PC-9 (cell line): ENCODE measurements at regions not wholly inside any gene's neighbourhood (a gene's known extent, or its start where the extent isn't known, plus 50 kb on each side); places are given as distances from the start of the nearest gene placed in this dataset.

Experiments used
- BruUV-seq: library from RNA; stranded (reverse); fragments of 400-500 nt; replicated peaks from 2 replicates; lab custom pipeline; 2021; lab: Mats Ljungman, UMichigan
- CTCF ChIA-PET: fragments of 300-600 bp; sonication (Branson Sonifier 250); formaldehyde crosslinking; loops from one replicate; lab custom pipeline; 2022; ENCODE audit warnings: antibody characterized with exemption; lab: Charles Lee
- POLR2A ChIA-PET: fragments of 300-600 bp; sonication (Branson Sonifier 250); formaldehyde crosslinking; loops from one replicate; lab custom pipeline; 2022; ENCODE audit warnings: antibody characterized with exemption; ENCODE audit not compliant: unreplicated experiment; lab: Charles Lee
- DNase-seq, 2 experiments: peaks; one replicate each; pipeline versions ENCODE4 v3.0.0 to v3.0.0-alpha.2; 2015 to 2022; ENCODE audit warnings: mixed read lengths in 1 of 2
- H2AFZ ChIP-seq: fragments of 200-600 bp; sonication (generic); 2 replicates; pipeline ENCODE4 v1.8.1; 2017; ENCODE audit warnings: antibody characterized with exemption
- H3F3A ChIP-seq: fragments of 200-600 bp; sonication (generic); 2 replicates; pipeline ENCODE4 v1.8.1; 2017; ENCODE audit warnings: antibody characterized with exemption, mild to moderate bottlenecking, low read depth; ENCODE audit not compliant: insufficient read depth
- H3K27ac ChIP-seq: fragments of 200-600 bp; sonication (generic); 2 replicates; pipeline ENCODE4 v1.6.1; 2016; ENCODE audit warnings: mixed run types
- H3K27me3 ChIP-seq: fragments of 200-600 bp; sonication (generic); 2 replicates; pipeline ENCODE4 v1.6.1; 2016; ENCODE audit warnings: low read depth, mixed run types; ENCODE audit not compliant: insufficient read depth
- H3K36me3 ChIP-seq: fragments of 200-600 bp; sonication (generic); 2 replicates; pipeline ENCODE4 v1.6.1; 2016; ENCODE audit warnings: low read depth, mixed run types
- H3K4me1 ChIP-seq: fragments of 200-600 bp; sonication (generic); replicated peaks from 2 replicates; pipeline ENCODE4 v1.6.1; 2016; ENCODE audit warnings: mixed run types; ENCODE audit not compliant: insufficient read depth
- H3K4me2 ChIP-seq: fragments of 200-600 bp; sonication (generic); 2 replicates; pipeline ENCODE4 v1.6.1; 2017; ENCODE audit warnings: mixed run types
- H3K4me3 ChIP-seq: fragments of 200-600 bp; sonication (generic); 2 replicates; pipeline ENCODE4 v1.6.1; 2016; ENCODE audit warnings: mixed run types
- H3K79me2 ChIP-seq: fragments of 200-600 bp; sonication (generic); 2 replicates; pipeline ENCODE4 v1.6.1; 2017; ENCODE audit warnings: low read depth, mixed run types
- H3K9me2 ChIP-seq: fragments of 200-600 bp; sonication (generic); 2 replicates; pipeline ENCODE4 v1.8.1; 2017; ENCODE audit warnings: mild to moderate bottlenecking; ENCODE audit not compliant: insufficient read depth
- H3K9me3 ChIP-seq: fragments of 200-600 bp; sonication (generic); 2 replicates; pipeline ENCODE4 v1.8.1; 2016; ENCODE audit warnings: low read depth; ENCODE audit not compliant: insufficient read depth
- H4K20me1 ChIP-seq: fragments of 200-600 bp; sonication (generic); 2 replicates; pipeline ENCODE4 v1.8.1; 2017; ENCODE audit not compliant: insufficient read depth
- CTCF ChIP-seq: fragments of 200-600 bp; sonication (generic); conservative IDR thresholded peaks from 2 replicates; pipeline ENCODE4 v1.6.1; 2017; ENCODE audit warnings: mixed run types, antibody characterized with exemption, mild to moderate bottlenecking, moderate library complexity
- EZH2 ChIP-seq: fragments of 200-600 bp; sonication (generic); IDR thresholded peaks from 2 replicates; pipeline ENCODE4 v1.8.0; 2017; ENCODE audit warnings: antibody characterized with exemption, low read depth
- intact Hi-C: fragments of 100-400 bp; cut with micrococcal nuclease; formaldehyde crosslinking; loops from one replicate; pipeline ENCODE4 v1.10.0; 2022; ENCODE audit not compliant: unreplicated experiment

GRCh38 chr9:18233776-18234445, 240.0 kb upstream of the ADAMTSL1 start:
- no peak for DNase-seq
- BruUV-seq, result no TSS peak

GRCh38 chr9:18235181-18235908, 238.6 kb upstream of the ADAMTSL1 start:
- H4K20me1 ChIP-seq, result no peaks in the 10 kb centered on the region
- DNase-seq, result no peak
- no TSS peak for BruUV-seq

More at GRCh38 chr9:18233776-18234445, 240.0 kb upstream of the ADAMTSL1 start:
- TF ChIP-seq EZH2 (no peak), CTCF (no peak)
- Histone ChIP-seq H3K79me2 (no peaks in the 10 kb centered on the region), H3K9me2 (no peaks in the 10 kb centered on the region), H3F3A (peaks cover 13% of the 10 kb centered on the region), H3K27me3 (no peaks in the 10 kb centered on the region), H3K36me3 (no peaks in the 10 kb centered on the region), H3K27ac (no peak overlapping the region), H3K4me1 (peaks cover 22% of the 10 kb centered on the region), H3K4me3 (no peak overlapping the region), H2AFZ (no peak overlapping the region), H3K4me2 (no peak overlapping the region), H3K9me3 (no peaks in the 10 kb centered on the region), H4K20me1 (no peaks in the 10 kb centered on the region)
- ChIA-PET CTCF (no interaction called here), POLR2A (no interaction called here)
- intact Hi-C loops, result no loop called here

GRCh38 chr9:18236336-18236735, 237.6 kb upstream of the ADAMTSL1 start:
- TF ChIP-seq CTCF, result no peak
- TF ChIP-seq EZH2, result no peak
- H2AFZ ChIP-seq, result no peak overlapping the region
- H3F3A ChIP-seq, result peaks cover 18% of the 10 kb centered on the region
- H4K20me1 ChIP-seq, result no peaks in the 10 kb centered on the region
- no peak for DNase-seq
- no peaks in the 10 kb centered on the region for H3K9me3 ChIP-seq
- ChIA-PET CTCF (no interaction called here), POLR2A (no interaction called here)
- H3K4me1 ChIP-seq, result peaks cover 29% of the 10 kb centered on the region
- no peaks in the 10 kb centered on the region for H3K36me3 ChIP-seq
- no peak overlapping the region for H3K27ac ChIP-seq
- BruUV-seq, result no TSS peak
- H3K4me2 ChIP-seq, result no peak overlapping the region
- no peaks in the 10 kb centered on the region for H3K79me2 ChIP-seq
- intact Hi-C loops, result no loop called here
- no peak overlapping the region for H3K4me3 ChIP-seq
- no peaks in the 10 kb centered on the region for H3K9me2 ChIP-seq
- no peaks in the 10 kb centered on the region for H3K27me3 ChIP-seq

More at GRCh38 chr9:18235181-18235908, 238.6 kb upstream of the ADAMTSL1 start:
- intact Hi-C loops, result no loop called here
- Histone ChIP-seq H3K36me3 (no peaks in the 10 kb centered on the region), H3K4me1 (peaks cover 29% of the 10 kb centered on the region), H3F3A (peaks cover 18% of the 10 kb centered on the region), H3K79me2 (no peaks in the 10 kb centered on the region), H2AFZ (no peak overlapping the region), H3K4me2 (no peak overlapping the region), H3K9me2 (no peaks in the 10 kb centered on the region), H3K27ac (no peak overlapping the region), H3K9me3 (no peaks in the 10 kb centered on the region), H3K27me3 (no peaks in the 10 kb centered on the region), H3K4me3 (no peak overlapping the region)
- ChIA-PET CTCF (no interaction called here), POLR2A (no interaction called here)
- TF ChIP-seq CTCF (no peak), EZH2 (no peak)
